Uterus (tissue), 3 donors: ENCODE measurements at regions not wholly inside any gene's neighbourhood (a gene's known extent, or its start where the extent isn't known, plus 50 kb on each side); places are given as distances from the start of the nearest gene placed in this dataset.

Source experiments
- DNase-seq, 2 donors: peaks; one replicate each; pipeline ENCODE4 v3.0.0-alpha.2; 2019 to 2020
- H3K27ac ChIP-seq, 2 donors: fragments of 200-600 bp; sonication (generic); 1 replicate in 1 of 2; 2 replicates in 1 of 2; pipeline ENCODE4 v1.5.1; 2016 to 2018
- H3K27me3 ChIP-seq, 2 donors: fragments of 200-600 bp; sonication (generic); one replicate each; pipeline ENCODE4 v1.5.1; 2018 to 2019; ENCODE audit warnings: control low read depth in 1 of 2
- H3K36me3 ChIP-seq, 2 donors: fragments of 200-600 bp; sonication (generic); one replicate each; pipeline ENCODE4 v1.5.1; 2019; ENCODE audit warnings: control low read depth in 1 of 2
- H3K4me1 ChIP-seq, 2 donors: fragments of 200-600 bp; sonication (generic); one replicate each; pipeline ENCODE4 v1.5.1; 2018 to 2019; ENCODE audit warnings: control low read depth in 1 of 2
- H3K4me3 ChIP-seq, 2 donors: fragments of 200-600 bp; sonication (generic); 1 replicate in 1 of 2; 2 replicates in 1 of 2; pipeline ENCODE4 v1.5.1; 2018 to 2019; ENCODE audit warnings: mild to moderate bottlenecking in 1 of 2
- H3K9me3 ChIP-seq, 2 donors: fragments of 200-600 bp; sonication (generic); one replicate each; pipeline ENCODE4 v1.5.1; 2019; ENCODE audit warnings: control low read depth in 1 of 2
- CTCF ChIP-seq, 4 experiments: fragments of 200-600 bp in 2 of 4; fragments of 450-650 bp in 2 of 4; sonication (generic) in 2 of 4; IDR thresholded peaks; one replicate each; pipeline ENCODE4 v1.5.1; 2016 to 2019; ENCODE audit warnings: antibody characterized with exemption in 4 of 4, mild to moderate bottlenecking in 2 of 4, moderate library complexity in 1 of 4
- POLR2A ChIP-seq, 2 donors: fragments of 450-650 bp; IDR thresholded peaks; one replicate each; pipeline ENCODE4 v1.6.1; 2016; ENCODE audit warnings: antibody characterized with exemption in 2 of 2, mild to moderate bottlenecking in 1 of 2, moderate library complexity in 1 of 2
- intact Hi-C: fragments of 100-400 bp; cut with DNase I; formaldehyde crosslinking; loops from one replicate; pipeline ENCODE4 v1.15.1; 2023; ENCODE audit warnings: low total_unique reads
- donor health status: DM: yes; HTN: yes; CAD: no.

DNA sequence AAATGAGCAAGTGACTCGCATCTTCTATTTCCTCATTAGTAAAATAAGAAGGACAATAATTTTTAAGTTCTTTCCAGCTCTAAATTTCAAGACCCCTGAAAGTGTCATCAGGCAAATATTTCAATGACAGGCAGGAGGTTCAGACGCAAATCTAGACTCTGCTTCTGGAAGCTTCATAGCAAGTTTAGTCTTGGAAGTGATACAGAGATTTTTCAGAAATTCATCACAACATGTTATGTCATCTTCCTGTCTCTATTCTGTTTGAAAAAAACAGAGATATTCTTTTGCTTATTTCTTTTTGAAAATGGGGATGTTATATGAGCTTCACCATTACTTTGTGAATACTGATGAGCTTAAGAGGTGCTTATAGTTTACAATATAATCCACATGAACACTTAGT, 74.0 kb downstream of the C3orf85 start:
- Histone ChIP-seq H3K27me3 (no peaks in the 10 kb centered on the region), H3K4me1 (no peaks in the 10 kb centered on the region), H3K27ac (no peak overlapping the region), H3K4me3 (no peak overlapping the region), H3K36me3 (no peaks in the 10 kb centered on the region), H3K9me3 (no peaks in the 10 kb centered on the region)
- no peak for DNase-seq
- TF ChIP-seq CTCF (IDR thresholded peaks at IDR 0.05): no peak
- TF ChIP-seq POLR2A (IDR thresholded peaks at IDR 0.05): no peak
- intact Hi-C loops: no loop called here

DNA sequence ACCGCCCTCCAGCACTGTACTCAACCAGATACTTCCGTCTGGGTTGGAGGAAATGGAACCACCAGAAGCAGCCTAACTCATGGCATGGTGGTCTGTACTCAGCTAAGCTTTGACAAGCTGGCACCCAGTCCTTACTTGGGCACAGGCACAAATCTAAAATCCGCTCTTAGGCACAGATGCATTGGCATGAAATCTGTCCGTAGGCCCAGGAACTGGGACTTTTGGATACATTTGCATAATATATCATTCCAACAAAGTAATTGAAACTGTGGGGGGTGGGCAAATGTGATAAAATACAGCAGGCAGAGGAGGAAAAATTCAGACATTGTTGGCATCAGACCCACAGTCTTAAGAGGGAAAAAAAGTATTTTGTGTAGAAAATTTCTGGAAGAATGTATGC, 75.4 kb downstream of the C3orf85 start:
- intact Hi-C loops: no loop called here

DNA sequence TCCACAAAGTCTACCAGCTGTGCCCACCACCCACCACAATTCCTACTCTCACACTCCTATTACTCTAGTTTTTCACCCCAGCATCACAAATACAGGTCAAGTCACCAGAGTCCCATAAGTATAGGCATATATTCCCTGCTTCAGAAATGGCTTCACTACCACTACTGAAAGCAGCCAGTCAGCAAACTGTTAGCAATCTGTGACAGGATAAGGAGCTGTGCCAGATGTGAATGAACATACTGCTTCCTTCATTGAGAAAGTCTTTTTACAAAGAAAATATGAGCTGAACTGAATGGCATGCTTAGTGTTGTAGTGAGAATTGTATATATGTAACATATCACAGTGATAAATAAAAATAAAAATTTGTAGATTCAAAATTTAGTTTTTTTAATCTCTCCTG, 76.8 kb downstream of the C3orf85 start:
- no peak for TF ChIP-seq CTCF (IDR thresholded peaks at IDR 0.05)
- TF ChIP-seq POLR2A (IDR thresholded peaks at IDR 0.05): no peak
- intact Hi-C loops: no loop called here
- no peak overlapping the region for H3K4me3 ChIP-seq
- H3K9me3 ChIP-seq: no peaks in the 10 kb centered on the region
- no peaks in the 10 kb centered on the region for H3K27me3 ChIP-seq
- no peak overlapping the region for H3K27ac ChIP-seq
- H3K36me3 ChIP-seq: no peaks in the 10 kb centered on the region
- H3K4me1 ChIP-seq: no peaks in the 10 kb centered on the region
- no peak for DNase-seq

More for the DNA sequence above, 75.4 kb downstream of the C3orf85 start:
- H3K27ac ChIP-seq: no peak overlapping the region
- no peak for DNase-seq
- no peak overlapping the region for H3K4me3 ChIP-seq
- H3K4me1 ChIP-seq: no peaks in the 10 kb centered on the region
- no peaks in the 10 kb centered on the region for H3K36me3 ChIP-seq
- no peaks in the 10 kb centered on the region for H3K27me3 ChIP-seq
- no peak for TF ChIP-seq POLR2A (IDR thresholded peaks at IDR 0.05)
- TF ChIP-seq CTCF (IDR thresholded peaks at IDR 0.05): no peak
- H3K9me3 ChIP-seq: no peaks in the 10 kb centered on the region

DNA sequence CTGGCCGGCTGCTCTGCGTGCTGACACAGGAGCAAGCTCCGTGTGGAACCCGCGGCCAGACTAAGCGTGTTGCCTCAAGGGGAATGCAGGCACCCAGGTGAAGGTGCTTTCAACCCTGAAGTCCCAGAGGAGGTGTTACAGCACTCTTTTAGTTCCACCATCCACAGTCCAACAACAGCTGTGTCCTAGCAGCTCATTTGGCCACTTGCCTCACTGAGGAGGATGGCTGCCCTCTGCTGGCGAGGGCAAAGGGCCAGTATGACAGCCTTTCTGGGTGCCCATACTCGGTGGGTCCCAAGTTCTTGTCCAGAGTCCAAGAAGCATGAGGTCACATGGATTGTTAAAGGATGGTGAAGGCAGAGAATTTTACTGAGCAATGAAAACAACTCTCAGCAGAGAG, 87.8 kb downstream of the C3orf85 start:
- Histone ChIP-seq H3K4me1 (no peaks in the 10 kb centered on the region), H3K36me3 (no peaks in the 10 kb centered on the region), H3K4me3 (no peak overlapping the region), H3K27ac (no peak overlapping the region), H3K27me3 (no peaks in the 10 kb centered on the region), H3K9me3 (no peaks in the 10 kb centered on the region)
- TF ChIP-seq POLR2A (IDR thresholded peaks at IDR 0.05) (no peak), CTCF (IDR thresholded peaks at IDR 0.05) (no peak)
- intact Hi-C loops: no loop called here
- no peak for DNase-seq

GRCh38 chr3:109225516-109225915, 89.0 kb downstream of the C3orf85 start:
- Histone ChIP-seq H3K36me3 (no peaks in the 10 kb centered on the region), H3K27me3 (no peaks in the 10 kb centered on the region), H3K4me3 (no peak overlapping the region), H3K9me3 (no peaks in the 10 kb centered on the region), H3K4me1 (no peaks in the 10 kb centered on the region), H3K27ac (no peak overlapping the region)
- intact Hi-C loops: no loop called here
- TF ChIP-seq CTCF (IDR thresholded peaks at IDR 0.05): no peak
- no peak for TF ChIP-seq POLR2A (IDR thresholded peaks at IDR 0.05)
- no peak for DNase-seq
